ENCODE measurements at regions not wholly inside any gene's neighbourhood (a gene's known extent, or its start where the extent isn't known, plus 50 kb on each side); places are given as distances from the start of the nearest gene placed in this dataset.

DNA sequence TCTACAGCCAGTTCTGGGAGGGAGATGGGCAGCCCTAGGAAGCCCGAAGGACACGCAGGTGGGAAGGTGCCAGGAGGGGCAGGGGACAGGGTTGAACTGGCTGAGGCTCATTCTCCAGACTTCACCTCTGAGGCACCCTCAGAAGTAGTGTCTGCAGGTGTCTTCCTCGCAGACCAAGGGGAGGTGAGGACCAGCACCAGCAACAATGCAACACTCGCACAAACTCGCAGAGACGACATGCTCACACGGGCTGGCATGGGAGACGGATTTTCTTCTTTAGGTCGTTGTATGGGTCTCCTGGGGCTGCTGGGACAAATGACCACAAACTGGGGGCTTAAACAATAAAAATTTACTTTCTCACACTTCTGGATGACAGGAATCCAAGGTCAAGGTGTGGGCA is 132.2 kb upstream of the FOXF1 start:
- H3K79me2 ChIP-seq (ENCODE audit: control insufficient read depth, insufficient read depth, low read length): no peaks in the 10 kb centered on the region
- H3K4me3 ChIP-seq (ENCODE audit: control insufficient read depth in 2 of 3, extremely low read depth in 1 of 3, insufficient read depth in 2 of 3, low read depth in 1 of 3, low read length in 3 of 3): no peak overlapping the region
- H3K27me3 ChIP-seq (ENCODE audit: control insufficient read depth, extremely low read depth, insufficient read depth, low read length): no peaks in the 10 kb centered on the region
- no peak overlapping the region for H3K4me2 ChIP-seq (ENCODE audit: control insufficient read depth, extremely low read depth, insufficient read depth, low read depth, low read length)
- H3K9me1 ChIP-seq (ENCODE audit: control insufficient read depth, extremely low read depth, insufficient read depth, low read length): no peaks in the 10 kb centered on the region
- no peak overlapping the region for H2AFZ ChIP-seq (ENCODE audit: control insufficient read depth, low read length)
- H3K9me3 ChIP-seq (ENCODE audit: control insufficient read depth, low read depth, low read length): peaks cover 6% of the 10 kb centered on the region
- H4K20me1 ChIP-seq (ENCODE audit: control insufficient read depth, extremely low read depth, insufficient read depth, low read length): no peaks in the 10 kb centered on the region
- no peak overlapping the region for H3K27ac ChIP-seq (ENCODE audit: control insufficient read depth, insufficient read depth, low read length)
- dilution Hi-C loops (cut with MboI; ENCODE audit: extremely low pct_ligation_motif_present, low sequenced_read_pairs): no loop called here
- H3K9ac ChIP-seq (ENCODE audit: control insufficient read depth, extremely low read depth, insufficient read depth, low read length): no peak overlapping the region
- H3K36me3 ChIP-seq (ENCODE audit: control insufficient read depth in 2 of 2, extremely low read depth in 1 of 2, insufficient read depth in 2 of 2, low read length in 2 of 2): no peaks in the 10 kb centered on the region
- FAIRE-seq (no peak), DNase-seq (ENCODE audit: low read depth, low spot score) (no peak)
- H3K4me1 ChIP-seq (ENCODE audit: control insufficient read depth, extremely low read depth, insufficient read depth, low read length): no peaks in the 10 kb centered on the region
- TF ChIP-seq EZH2 (IDR thresholded peaks at IDR 0.05; ENCODE audit: low read length): no peak
- TF ChIP-seq, protein P1, sequence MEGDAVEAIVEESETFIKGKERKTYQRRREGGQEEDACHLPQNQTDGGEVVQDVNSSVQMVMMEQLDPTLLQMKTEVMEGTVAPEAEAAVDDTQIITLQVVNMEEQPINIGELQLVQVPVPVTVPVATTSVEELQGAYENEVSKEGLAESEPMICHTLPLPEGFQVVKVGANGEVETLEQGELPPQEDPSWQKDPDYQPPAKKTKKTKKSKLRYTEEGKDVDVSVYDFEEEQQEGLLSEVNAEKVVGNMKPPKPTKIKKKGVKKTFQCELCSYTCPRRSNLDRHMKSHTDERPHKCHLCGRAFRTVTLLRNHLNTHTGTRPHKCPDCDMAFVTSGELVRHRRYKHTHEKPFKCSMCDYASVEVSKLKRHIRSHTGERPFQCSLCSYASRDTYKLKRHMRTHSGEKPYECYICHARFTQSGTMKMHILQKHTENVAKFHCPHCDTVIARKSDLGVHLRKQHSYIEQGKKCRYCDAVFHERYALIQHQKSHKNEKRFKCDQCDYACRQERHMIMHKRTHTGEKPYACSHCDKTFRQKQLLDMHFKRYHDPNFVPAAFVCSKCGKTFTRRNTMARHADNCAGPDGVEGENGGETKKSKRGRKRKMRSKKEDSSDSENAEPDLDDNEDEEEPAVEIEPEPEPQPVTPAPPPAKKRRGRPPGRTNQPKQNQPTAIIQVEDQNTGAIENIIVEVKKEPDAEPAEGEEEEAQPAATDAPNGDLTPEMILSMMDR (optimal IDR thresholded peaks at IDR 0.05 in 1 of 3, IDR thresholded peaks at IDR 0.05 in 1 of 3, conservative IDR thresholded peaks at IDR 0.05 in 1 of 3; ENCODE audit: extremely low read depth in 1 of 3, insufficient read depth in 2 of 3, low read length in 3 of 3): no peak

DNA sequence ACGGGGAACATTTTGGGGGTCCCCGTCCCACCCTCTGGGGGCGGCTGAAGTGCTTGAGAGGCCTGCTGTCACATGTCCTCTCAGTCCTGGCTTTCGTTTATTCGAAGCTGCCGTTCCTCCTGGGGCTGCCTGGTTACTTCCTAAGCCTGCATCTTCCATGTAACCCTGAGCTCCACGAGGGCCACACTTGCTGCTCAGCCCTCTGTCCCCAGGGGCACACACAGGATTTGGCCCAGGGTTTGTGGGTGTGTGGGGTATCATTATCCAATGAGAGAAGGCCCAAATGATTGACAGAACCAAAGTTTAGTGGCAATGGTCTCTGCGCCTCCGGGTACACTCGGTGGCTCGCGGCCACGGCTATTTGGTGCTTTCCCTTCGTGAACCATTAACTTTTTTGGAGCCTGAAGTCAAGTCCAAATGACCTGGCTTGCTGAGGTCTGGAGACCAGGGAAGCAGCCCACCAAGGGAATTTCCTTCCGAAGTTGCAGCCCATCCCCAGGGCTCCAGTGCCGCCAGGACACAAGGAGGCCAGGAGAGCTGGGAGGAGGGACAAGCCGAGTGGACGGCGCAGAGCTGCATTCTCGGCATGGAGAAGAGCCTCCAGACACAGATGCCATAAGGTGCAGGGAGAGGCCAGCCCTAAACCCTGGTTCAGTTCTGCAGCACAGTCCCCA is 131.4 kb upstream of the FOXF1 start:
- Histone ChIP-seq H3K79me2 (ENCODE audit: control insufficient read depth, insufficient read depth, low read length) (no peaks in the 10 kb centered on the region), H2AFZ (ENCODE audit: control insufficient read depth, low read length) (no peak overlapping the region), H3K4me2 (ENCODE audit: control insufficient read depth, extremely low read depth, insufficient read depth, low read depth, low read length) (no peak overlapping the region), H3K9me1 (ENCODE audit: control insufficient read depth, extremely low read depth, insufficient read depth, low read length) (no peaks in the 10 kb centered on the region), H3K9me3 (ENCODE audit: control insufficient read depth, low read depth, low read length) (peaks cover 3% of the 10 kb centered on the region), H4K20me1 (ENCODE audit: control insufficient read depth, extremely low read depth, insufficient read depth, low read length) (no peaks in the 10 kb centered on the region), H3K4me3 (ENCODE audit: control insufficient read depth in 2 of 3, extremely low read depth in 1 of 3, insufficient read depth in 2 of 3, low read depth in 1 of 3, low read length in 3 of 3) (no peak overlapping the region), H3K36me3 (ENCODE audit: control insufficient read depth in 2 of 2, extremely low read depth in 1 of 2, insufficient read depth in 2 of 2, low read length in 2 of 2) (no peaks in the 10 kb centered on the region), H3K9ac (ENCODE audit: control insufficient read depth, extremely low read depth, insufficient read depth, low read length) (no peak overlapping the region), H3K27ac (ENCODE audit: control insufficient read depth, insufficient read depth, low read length) (no peak overlapping the region), H3K27me3 (ENCODE audit: control insufficient read depth, extremely low read depth, insufficient read depth, low read length) (no peaks in the 10 kb centered on the region), H3K4me1 (ENCODE audit: control insufficient read depth, extremely low read depth, insufficient read depth, low read length) (no peaks in the 10 kb centered on the region)
- FAIRE-seq (no peak), DNase-seq (ENCODE audit: low read depth, low spot score) (no peak)
- dilution Hi-C loops (cut with MboI; ENCODE audit: extremely low pct_ligation_motif_present, low sequenced_read_pairs): no loop called here
- TF ChIP-seq, protein P1 (optimal IDR thresholded peaks at IDR 0.05 in 1 of 3, IDR thresholded peaks at IDR 0.05 in 1 of 3, conservative IDR thresholded peaks at IDR 0.05 in 1 of 3; ENCODE audit: extremely low read depth in 1 of 3, insufficient read depth in 2 of 3, low read length in 3 of 3): no peak
- TF ChIP-seq EZH2 (IDR thresholded peaks at IDR 0.05; ENCODE audit: low read length): no peak

All from keratinocyte (primary cell).